Endothelial cell of umbilical vein (primary cell): ENCODE measurements at regions not wholly inside any gene's neighbourhood (a gene's known extent, or its start where the extent isn't known, plus 50 kb on each side); places are given as distances from the start of the nearest gene placed in this dataset.

Experiments used
- BruUV-seq: library from RNA; stranded (reverse); fragments of 400-500 nt; replicated peaks from 2 replicates; lab custom pipeline; 2021; lab: Mats Ljungman, UMichigan
- CTCF ChIA-PET: fragments of 300-600, 350-600 bp; sonication (Branson Sonifier 250); formaldehyde crosslinking; loops from one replicate; lab custom pipeline; 2021; ENCODE audit warnings: antibody characterized with exemption, inconsistent platforms; lab: Charles Lee
- POLR2A ChIA-PET: fragments of 300-600, 350-600 bp; sonication (Branson Sonifier 250); formaldehyde crosslinking; loops from one replicate; lab custom pipeline; 2021; ENCODE audit warnings: antibody characterized with exemption, inconsistent platforms; lab: Charles Lee
- DNase-seq: peaks from one replicate; pipeline ENCODE4 v3.0.0-alpha.2; 2011; ENCODE audit warnings: low read depth, low spot score
- FAIRE-seq: peaks from 2 replicates; lab custom pipeline; 2011; peaks lifted over from hg19 to GRCh38; lab: Jason Lieb, UNC
- H2AFZ ChIP-seq: 2 replicates; pipeline ENCODE4 v1.6.0; 2012; ENCODE audit warnings: low read depth, low read length, control low read depth, inconsistent platforms
- H3K27ac ChIP-seq: 2 replicates; pipeline ENCODE4 v1.5.1; 2011; ENCODE audit warnings: low read depth, mild to moderate bottlenecking, control low read depth, low read length, moderate library complexity; ENCODE audit not compliant: insufficient read depth
- H3K27me3 ChIP-seq, 2 experiments: 2 replicates each; pipeline versions ENCODE4 v1.6.0 to v1.6.1; 2011; ENCODE audit warnings: low read length in 2 of 2, mixed read lengths in 1 of 2; ENCODE audit not compliant: control insufficient read depth in 2 of 2, insufficient read depth in 2 of 2
- H3K36me3 ChIP-seq, 2 experiments: 2 replicates in 1 of 2; 3 replicates in 1 of 2; pipeline ENCODE4 v1.5.1; 2011; ENCODE audit warnings: low read length in 2 of 2, mild to moderate bottlenecking in 1 of 2, moderate library complexity in 1 of 2; ENCODE audit not compliant: control insufficient read depth in 2 of 2, insufficient read depth in 2 of 2; ENCODE audit errors: extremely low read depth in 1 of 2
- H3K4me1 ChIP-seq: 3 replicates; pipeline ENCODE4 v1.5.1; 2011; ENCODE audit warnings: mild to moderate bottlenecking, low read length; ENCODE audit not compliant: control insufficient read depth, insufficient read depth; ENCODE audit errors: extremely low read depth
- H3K4me2 ChIP-seq: 2 replicates; pipeline ENCODE4 v1.6.1; 2011; ENCODE audit warnings: low read length, control low read depth, mixed read lengths; ENCODE audit not compliant: insufficient read depth
- H3K4me3 ChIP-seq, 3 experiments: fragments of 200-600 bp in 1 of 3; sonication (generic), shearing (Covaris generic) in 1 of 3; replicated peaks in 1 of 3; 2 replicates each; pipeline ENCODE4 v1.5.1; 2011 to 2016; ENCODE audit warnings: control low read depth in 3 of 3, low read length in 3 of 3, mild to moderate bottlenecking in 2 of 3, inconsistent platforms in 1 of 3, low read depth in 1 of 3, moderate library complexity in 1 of 3; ENCODE audit not compliant: insufficient read depth in 1 of 3
- H3K79me2 ChIP-seq: 2 replicates; pipeline ENCODE4 v1.6.0; 2012; ENCODE audit warnings: low read length, inconsistent platforms; ENCODE audit not compliant: control insufficient read depth, insufficient read depth
- H3K9ac ChIP-seq: replicated peaks from 2 replicates; pipeline ENCODE3; 2011; ENCODE audit warnings: low read length, control low read depth; ENCODE audit not compliant: insufficient read depth; ENCODE audit errors: extremely low read depth
- H3K9me1 ChIP-seq: replicated peaks from 3 replicates; pipeline ENCODE4 v1.6.0; 2011; ENCODE audit warnings: mild to moderate bottlenecking, low read length; ENCODE audit not compliant: control insufficient read depth, insufficient read depth; ENCODE audit errors: extremely low read depth
- H3K9me3 ChIP-seq: replicated peaks from 2 replicates; pipeline ENCODE4 v1.5.1; 2012; ENCODE audit warnings: low read length, inconsistent platforms; ENCODE audit not compliant: control insufficient read depth, insufficient read depth
- H4K20me1 ChIP-seq: replicated peaks from 2 replicates; pipeline ENCODE3; 2011; ENCODE audit warnings: mild to moderate bottlenecking, low read length; ENCODE audit not compliant: control insufficient read depth, insufficient read depth; ENCODE audit errors: extremely low read depth
- CTCF ChIP-seq, 2 donors: IDR thresholded peaks; 1 replicate in 1 of 2; 2 replicates in 1 of 2; pipeline ENCODE4 v1.5.1; 2011; ENCODE audit warnings: low read length in 2 of 2, mild to moderate bottlenecking in 2 of 2, moderate library complexity in 2 of 2, control low read depth in 1 of 2, inconsistent platforms in 1 of 2, low read depth in 1 of 2; ENCODE audit not compliant: insufficient read depth in 1 of 2; ENCODE audit errors: extremely low read depth in 1 of 2
- EZH2 ChIP-seq: IDR thresholded peaks from 2 replicates; pipeline ENCODE4 v1.6.1; 2012; ENCODE audit warnings: borderline replicate concordance, low read depth, mild to moderate bottlenecking, moderate library complexity, low read length, inconsistent platforms; ENCODE audit not compliant: severe bottlenecking
- FOS ChIP-seq: IDR thresholded peaks from 2 replicates; pipeline ENCODE4 v1.6.1; 2011; ENCODE audit warnings: mild to moderate bottlenecking, low read length, moderate library complexity, borderline replicate concordance; ENCODE audit not compliant: insufficient read depth
- GATA2 ChIP-seq: IDR thresholded peaks from 2 replicates; pipeline ENCODE4 v1.7.0; 2011; ENCODE audit warnings: low read depth, mild to moderate bottlenecking, moderate library complexity, mixed read lengths, low read length; ENCODE audit not compliant: insufficient read length, insufficient read depth
- JUN ChIP-seq: IDR thresholded peaks from 2 replicates; pipeline ENCODE4 v1.6.1; 2011; ENCODE audit warnings: borderline replicate concordance, low read depth; ENCODE audit not compliant: insufficient read length, insufficient read depth
- MAX ChIP-seq: IDR thresholded peaks from 2 replicates; pipeline ENCODE4 v1.6.1; 2011; ENCODE audit not compliant: insufficient read depth, insufficient read length
- MYC ChIP-seq: IDR thresholded peaks from one replicate; pipeline ENCODE4 v1.6.1; 2011; ENCODE audit warnings: mild to moderate bottlenecking, low read depth, low read length
- POLR2A ChIP-seq: IDR thresholded peaks from 2 replicates; pipeline ENCODE4 v1.6.1; 2012; ENCODE audit warnings: low read depth, mild to moderate bottlenecking, control low read depth, low read length
- POLR2AphosphoS5 ChIP-seq: IDR thresholded peaks from 2 replicates; pipeline ENCODE4 v1.6.1; 2012; ENCODE audit warnings: low read depth, mild to moderate bottlenecking, control low read depth, low read length, moderate library complexity; ENCODE audit not compliant: insufficient read depth
- dilution Hi-C: fragments of 300-500 bp; cut with MboI; formaldehyde crosslinking; loops from one replicate; pipeline ENCODE4 v1.15.0; 2019; ENCODE audit warnings: low sequenced_read_pairs; ENCODE audit not compliant: extremely low pct_ligation_motif_present
- intact Hi-C: fragments of 100-400 bp; cut with micrococcal nuclease; formaldehyde crosslinking; loops from one replicate; pipeline ENCODE4 v1.10.0; 2022

GRCh38 chr22:48893288-48894063 is 934.2 kb downstream of the BRD1 start:
- H3K4me3 ChIP-seq, result no peak overlapping the region
- H3K27me3 ChIP-seq, result no peaks in the 10 kb centered on the region
- no peaks in the 10 kb centered on the region for H3K36me3 ChIP-seq
- H2AFZ ChIP-seq, result no peak overlapping the region
- H3K4me2 ChIP-seq, result no peak overlapping the region
- no peaks in the 10 kb centered on the region for H3K9me1 ChIP-seq
- intact Hi-C loops, result no loop called here
- ChIA-PET CTCF (no interaction called here), POLR2A (no interaction called here)
- DNase-seq, result no peak
- TF ChIP-seq POLR2A, result no peak
- no peak for TF ChIP-seq EZH2
- TF ChIP-seq GATA2, result no peak
- TF ChIP-seq JUN, result no peak
- TF ChIP-seq CTCF (IDR thresholded peaks at IDR 0.05; ENCODE audit: extremely low read depth in 1 of 2, insufficient read depth in 1 of 2, low read depth in 1 of 2, low read length in 2 of 2), result no peak
- no peak for TF ChIP-seq FOS
- TF ChIP-seq MAX, result no peak
- no peak for TF ChIP-seq POLR2AphosphoS5
- no peak for TF ChIP-seq MYC
- BruUV-seq, result no TSS peak
- H3K4me1 ChIP-seq, result no peaks in the 10 kb centered on the region
- dilution Hi-C loops, result no loop called here
- no peak overlapping the region for H3K27ac ChIP-seq
- no peaks in the 10 kb centered on the region for H4K20me1 ChIP-seq
- FAIRE-seq, result no peak
- no peaks in the 10 kb centered on the region for H3K79me2 ChIP-seq
- no peak overlapping the region for H3K9ac ChIP-seq
- H3K9me3 ChIP-seq, result peaks cover 21% of the 10 kb centered on the region
